ENCODE measurements at regions not wholly inside any gene's neighbourhood (a gene's known extent, or its start where the extent isn't known, plus 50 kb on each side); places are given as distances from the start of the nearest gene placed in this dataset.

DNA sequence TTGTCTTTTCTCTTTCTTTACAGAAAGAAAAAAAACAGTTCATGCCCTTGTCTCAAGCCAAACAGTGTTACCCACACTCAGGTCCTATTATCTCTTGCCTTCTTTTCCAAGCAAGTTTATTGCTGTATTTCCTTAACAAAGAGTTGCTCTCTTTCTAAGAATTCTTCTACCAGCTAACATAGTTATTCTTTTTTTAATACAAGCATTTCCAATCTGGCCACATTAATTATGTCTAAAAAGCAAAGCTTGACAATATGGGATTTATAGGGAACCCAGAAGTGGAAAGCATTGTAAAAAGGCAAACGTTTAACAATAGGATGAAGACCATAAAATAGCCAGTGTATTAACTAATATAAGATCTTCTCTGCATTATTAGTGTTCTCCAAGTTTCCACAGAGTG is 272.5 kb upstream of the CWC22 start:
- TF ChIP-seq, protein P1, sequence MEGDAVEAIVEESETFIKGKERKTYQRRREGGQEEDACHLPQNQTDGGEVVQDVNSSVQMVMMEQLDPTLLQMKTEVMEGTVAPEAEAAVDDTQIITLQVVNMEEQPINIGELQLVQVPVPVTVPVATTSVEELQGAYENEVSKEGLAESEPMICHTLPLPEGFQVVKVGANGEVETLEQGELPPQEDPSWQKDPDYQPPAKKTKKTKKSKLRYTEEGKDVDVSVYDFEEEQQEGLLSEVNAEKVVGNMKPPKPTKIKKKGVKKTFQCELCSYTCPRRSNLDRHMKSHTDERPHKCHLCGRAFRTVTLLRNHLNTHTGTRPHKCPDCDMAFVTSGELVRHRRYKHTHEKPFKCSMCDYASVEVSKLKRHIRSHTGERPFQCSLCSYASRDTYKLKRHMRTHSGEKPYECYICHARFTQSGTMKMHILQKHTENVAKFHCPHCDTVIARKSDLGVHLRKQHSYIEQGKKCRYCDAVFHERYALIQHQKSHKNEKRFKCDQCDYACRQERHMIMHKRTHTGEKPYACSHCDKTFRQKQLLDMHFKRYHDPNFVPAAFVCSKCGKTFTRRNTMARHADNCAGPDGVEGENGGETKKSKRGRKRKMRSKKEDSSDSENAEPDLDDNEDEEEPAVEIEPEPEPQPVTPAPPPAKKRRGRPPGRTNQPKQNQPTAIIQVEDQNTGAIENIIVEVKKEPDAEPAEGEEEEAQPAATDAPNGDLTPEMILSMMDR (conservative IDR thresholded peaks at IDR 0.05; ENCODE audit: low read depth, low read length): no peak
- no peak overlapping the region for H3K4me3 ChIP-seq (ENCODE audit: low read depth, low read length)
- no peak for DNase-seq (ENCODE audit: low read depth)

DNA sequence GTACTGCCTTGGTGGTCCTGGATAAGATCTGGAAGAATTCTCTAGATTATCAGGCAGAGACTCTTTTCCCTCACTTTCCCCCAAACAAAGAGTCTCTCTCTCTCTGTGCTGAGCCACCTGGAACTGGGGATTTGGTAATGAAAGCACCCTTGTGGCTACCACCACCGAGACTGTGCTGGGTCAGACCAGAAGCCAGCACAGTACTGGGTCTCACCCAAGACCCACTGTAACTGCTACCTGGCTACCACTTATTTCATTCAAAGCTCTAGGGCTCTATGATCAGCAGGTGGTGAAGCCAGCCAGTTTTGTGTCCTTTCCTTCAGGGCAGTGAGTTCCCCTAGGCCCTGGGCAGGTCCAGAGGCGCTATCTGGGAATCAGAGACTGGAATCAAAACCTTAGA is 269.6 kb upstream of the CWC22 start:
- TF ChIP-seq, protein P1 (conservative IDR thresholded peaks at IDR 0.05; ENCODE audit: low read depth, low read length): no peak
- no peak overlapping the region for H3K4me3 ChIP-seq (ENCODE audit: low read depth, low read length)
- DNase-seq (ENCODE audit: low read depth): no peak

DNA sequence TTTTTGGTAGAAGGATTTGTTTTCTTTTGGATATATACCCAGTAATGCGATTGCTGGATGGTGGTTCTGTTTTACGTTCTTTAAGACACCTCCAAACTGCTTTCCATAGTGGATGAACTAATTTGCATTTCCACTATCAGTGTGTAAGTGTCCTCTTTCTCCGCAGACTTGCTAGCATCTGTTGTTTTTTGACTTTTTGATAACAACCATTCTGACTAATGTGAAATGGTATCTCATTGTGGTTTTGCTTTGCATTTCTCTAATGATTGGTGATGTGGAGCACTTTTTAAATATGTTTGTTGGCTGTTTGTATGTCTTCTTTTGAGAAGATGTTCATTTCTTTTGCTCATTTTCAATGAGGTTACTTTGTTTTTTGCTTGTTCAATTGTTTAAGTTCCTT is 260.9 kb upstream of the CWC22 start:
- TF ChIP-seq, protein P1 (conservative IDR thresholded peaks at IDR 0.05; ENCODE audit: low read depth, low read length): no peak
- DNase-seq (ENCODE audit: low read depth): no peak
- H3K4me3 ChIP-seq (ENCODE audit: low read depth, low read length): no peak overlapping the region

DNA sequence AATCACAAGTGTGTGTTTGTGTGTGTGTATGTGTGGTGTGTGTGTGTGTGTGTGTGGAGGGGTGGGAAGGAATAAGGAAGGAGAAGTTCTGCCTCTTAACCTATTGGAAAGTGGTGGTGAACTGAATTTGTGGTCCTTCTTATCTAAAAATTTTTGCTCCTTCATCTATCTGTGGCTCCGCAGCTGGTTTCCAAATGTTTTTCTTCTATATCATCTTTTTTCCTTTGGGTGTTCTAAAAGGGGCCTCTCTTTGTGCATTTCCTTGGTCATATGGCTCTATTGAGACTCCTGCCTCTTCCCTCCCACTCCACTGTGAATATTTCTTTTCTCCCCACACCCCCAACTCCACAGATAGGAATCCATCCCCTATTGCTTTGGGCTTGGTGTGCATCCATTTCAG is 254.9 kb upstream of the CWC22 start:
- DNase-seq (ENCODE audit: low read depth): no peak
- TF ChIP-seq, protein P1 (conservative IDR thresholded peaks at IDR 0.05; ENCODE audit: low read depth, low read length): no peak
- no peak overlapping the region for H3K4me3 ChIP-seq (ENCODE audit: low read depth, low read length)

DNA sequence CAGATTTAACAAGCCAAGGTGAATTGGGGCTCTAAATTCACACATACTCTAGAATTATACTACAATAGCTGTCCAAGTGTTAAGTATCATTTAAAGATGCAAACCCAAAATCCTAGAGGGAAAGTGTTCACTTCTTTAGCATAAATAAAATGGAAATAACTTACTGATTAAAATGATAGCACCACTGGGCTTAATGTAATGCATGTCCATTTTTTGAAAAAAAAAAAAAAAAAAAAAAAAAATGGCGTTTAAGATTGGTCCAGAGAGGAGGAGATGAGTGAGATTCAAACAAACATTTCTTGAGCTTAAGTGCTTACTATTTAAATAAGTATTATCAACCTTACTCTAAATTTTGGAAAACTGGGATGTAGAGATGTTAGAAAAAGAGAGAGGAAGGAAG is 251.5 kb upstream of the CWC22 start:
- TF ChIP-seq, protein P1 (conservative IDR thresholded peaks at IDR 0.05; ENCODE audit: low read depth, low read length): no peak
- H3K4me3 ChIP-seq (ENCODE audit: low read depth, low read length): no peak overlapping the region
- DNase-seq (ENCODE audit: low read depth): no peak

DNA sequence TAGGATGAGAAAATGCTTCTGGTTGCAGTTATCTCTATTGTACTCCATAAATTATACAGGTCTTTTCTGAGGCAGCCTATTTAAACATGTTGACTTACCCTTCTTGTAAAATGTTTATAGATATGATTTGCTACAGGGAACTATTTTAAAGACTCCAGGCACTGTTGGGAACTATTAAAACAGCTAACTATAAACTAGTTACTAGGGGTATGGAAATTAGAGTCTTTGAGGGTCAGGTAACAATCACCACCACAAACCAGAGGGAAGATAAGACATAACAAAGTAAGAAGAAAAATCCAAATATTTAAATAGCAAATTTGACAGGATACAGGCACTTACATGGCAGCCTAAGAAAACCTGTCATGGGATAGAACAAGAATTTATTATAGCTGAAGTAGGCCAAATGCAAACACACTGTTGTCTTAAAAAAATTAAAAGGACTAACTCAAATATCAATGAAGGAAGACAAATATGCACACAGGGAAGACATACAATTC is 251.0 kb upstream of the CWC22 start:
- TF ChIP-seq, protein P1 (conservative IDR thresholded peaks at IDR 0.05; ENCODE audit: low read depth, low read length): no peak
- no peak for DNase-seq (ENCODE audit: low read depth)
- no peak overlapping the region for H3K4me3 ChIP-seq (ENCODE audit: low read depth, low read length)

DNA sequence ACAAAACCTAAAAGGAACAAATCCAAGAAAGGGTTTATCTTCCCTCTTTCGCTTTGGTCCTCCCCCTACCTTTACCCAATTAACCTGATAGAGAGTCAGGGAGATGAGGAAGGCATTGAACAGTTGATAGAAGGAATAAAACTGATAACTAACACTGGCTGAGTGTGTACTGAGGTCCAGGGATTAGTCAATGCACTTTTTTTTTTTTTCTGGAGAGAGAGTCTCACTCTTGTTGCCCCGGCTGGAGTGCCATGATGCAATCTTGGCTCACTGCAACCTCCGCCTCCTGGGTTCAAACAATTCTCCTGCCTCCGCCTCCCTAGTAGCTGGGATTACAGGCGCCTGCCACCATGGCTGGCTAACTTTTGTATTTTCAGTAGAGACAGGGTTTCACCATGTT is 250.2 kb upstream of the CWC22 start:
- DNase-seq (ENCODE audit: low read depth): no peak
- H3K4me3 ChIP-seq (ENCODE audit: low read depth, low read length): no peak overlapping the region
- TF ChIP-seq, protein P1 (conservative IDR thresholded peaks at IDR 0.05; ENCODE audit: low read depth, low read length): no peak
